ENCODE measurements at regions not wholly inside any gene's neighbourhood (a gene's known extent, or its start where the extent isn't known, plus 50 kb on each side); places are given as distances from the start of the nearest gene placed in this dataset.
"Not testable (repeated sequence)": the region's sequence is repeated elsewhere in the genome, so short reads cannot be mapped to it uniquely, and the experiment has no call there.

GRCh38 chr14:28820677-28821076, 54.1 kb downstream of the FOXG1 start:
- Histone ChIP-seq H3K4me1 (ENCODE audit: control insufficient read depth in 2 of 2, insufficient read depth in 2 of 2, low read length in 2 of 2) (no peaks in the 10 kb centered on the region), H3K27me3 (ENCODE audit: control insufficient read depth in 2 of 2, insufficient read depth in 1 of 2, low read length in 1 of 2) (no peaks in the 10 kb centered on the region), H3K4me3 (ENCODE audit: low read length in 2 of 2) (no peak overlapping the region), H3K9me3 (ENCODE audit: control insufficient read depth in 2 of 2, insufficient read depth in 1 of 2, low read length in 1 of 2) (no peaks in the 10 kb centered on the region), H3K27ac (ENCODE audit: low read depth in 1 of 2, low read length in 1 of 2) (no peak overlapping the region), H3K36me3 (ENCODE audit: control insufficient read depth in 2 of 2, insufficient read depth in 2 of 2, low read length in 1 of 2) (no peaks in the 10 kb centered on the region)
- no peak for DNase-seq (ENCODE audit: low read depth in 6 of 9, low spot score in 9 of 9)
- 80% methylated on average over 1 of the region's 1 CpG for WGBS

GRCh38 chr14:28821993-28822392, 55.4 kb downstream of the FOXG1 start:
- H3K27ac ChIP-seq (ENCODE audit: low read depth in 1 of 2, low read length in 1 of 2): no peak overlapping the region
- no peaks in the 10 kb centered on the region for H3K36me3 ChIP-seq (ENCODE audit: control insufficient read depth in 2 of 2, insufficient read depth in 2 of 2, low read length in 1 of 2)
- H3K27me3 ChIP-seq (ENCODE audit: control insufficient read depth in 2 of 2, insufficient read depth in 1 of 2, low read length in 1 of 2): no peaks in the 10 kb centered on the region

GRCh38 chr14:28823245-28823644, 56.7 kb downstream of the FOXG1 start:
- no peak for DNase-seq (ENCODE audit: low read depth in 6 of 9, low spot score in 9 of 9)
- Histone ChIP-seq H3K4me3 (ENCODE audit: low read length in 2 of 2) (no peak overlapping the region), H3K27ac (ENCODE audit: low read depth in 1 of 2, low read length in 1 of 2) (no peak overlapping the region), H3K36me3 (ENCODE audit: control insufficient read depth in 2 of 2, insufficient read depth in 2 of 2, low read length in 1 of 2) (no peaks in the 10 kb centered on the region), H3K9me3 (ENCODE audit: control insufficient read depth in 2 of 2, insufficient read depth in 1 of 2, low read length in 1 of 2) (no peaks in the 10 kb centered on the region), H3K4me1 (ENCODE audit: control insufficient read depth in 2 of 2, insufficient read depth in 2 of 2, low read length in 2 of 2) (no peaks in the 10 kb centered on the region), H3K27me3 (ENCODE audit: control insufficient read depth in 2 of 2, insufficient read depth in 1 of 2, low read length in 1 of 2) (no peaks in the 10 kb centered on the region)
- 96% methylated on average over 1 of the region's 1 CpG for WGBS

More at GRCh38 chr14:28821993-28822392, 55.4 kb downstream of the FOXG1 start:
- H3K9me3 ChIP-seq (ENCODE audit: control insufficient read depth in 2 of 2, insufficient read depth in 1 of 2, low read length in 1 of 2): no peaks in the 10 kb centered on the region
- H3K4me1 ChIP-seq (ENCODE audit: control insufficient read depth in 2 of 2, insufficient read depth in 2 of 2, low read length in 2 of 2): no peaks in the 10 kb centered on the region
- H3K4me3 ChIP-seq (ENCODE audit: low read length in 2 of 2): no peak overlapping the region
- no peak for DNase-seq (ENCODE audit: low read depth in 6 of 9, low spot score in 9 of 9)

GRCh38 chr14:28830115-28830534, 63.5 kb downstream of the FOXG1 start:
- no peaks in the 10 kb centered on the region for H3K9me3 ChIP-seq (ENCODE audit: control insufficient read depth in 2 of 2, insufficient read depth in 1 of 2, low read length in 1 of 2)
- DNase-seq (ENCODE audit: low read depth in 6 of 9, low spot score in 9 of 9): peak in 1 of 9 donors; percentile 4
- no peaks in the 10 kb centered on the region for H3K36me3 ChIP-seq (ENCODE audit: control insufficient read depth in 2 of 2, insufficient read depth in 2 of 2, low read length in 1 of 2)
- WGBS: 86% methylated on average over 22 of the region's 22 CpGs
- H3K27ac ChIP-seq (ENCODE audit: low read depth in 1 of 2, low read length in 1 of 2): no peak overlapping the region
- H3K4me3 ChIP-seq (ENCODE audit: low read length in 2 of 2): no peak overlapping the region
- H3K27me3 ChIP-seq (ENCODE audit: control insufficient read depth in 2 of 2, insufficient read depth in 1 of 2, low read length in 1 of 2): no peaks in the 10 kb centered on the region
- H3K4me1 ChIP-seq (ENCODE audit: control insufficient read depth in 2 of 2, insufficient read depth in 2 of 2, low read length in 2 of 2): no peaks in the 10 kb centered on the region

- no peaks in the 10 kb centered on the region for H3K9me3 ChIP-seq (ENCODE audit: control insufficient read depth in 2 of 2, insufficient read depth in 1 of 2, low read length in 1 of 2)
- H3K4me1 ChIP-seq (ENCODE audit: control insufficient read depth in 2 of 2, insufficient read depth in 2 of 2, low read length in 2 of 2): no peaks in the 10 kb centered on the region
- no peaks in the 10 kb centered on the region for H3K27me3 ChIP-seq (ENCODE audit: control insufficient read depth in 2 of 2, insufficient read depth in 1 of 2, low read length in 1 of 2)
- no peak overlapping the region for H3K4me3 ChIP-seq (ENCODE audit: low read length in 2 of 2)
- WGBS: 73% methylated on average over 3 of the region's 3 CpGs
- H3K27ac ChIP-seq (ENCODE audit: low read depth in 1 of 2, low read length in 1 of 2): no peak overlapping the region
- no peak for DNase-seq (ENCODE audit: low read depth in 6 of 9, low spot score in 9 of 9)
- no peaks in the 10 kb centered on the region for H3K36me3 ChIP-seq (ENCODE audit: control insufficient read depth in 2 of 2, insufficient read depth in 2 of 2, low read length in 1 of 2)
These were observed 64.5 kb downstream of the FOXG1 start for GRCh38 chr14:28831126-28831525.

- H3K27ac ChIP-seq (ENCODE audit: low read depth in 1 of 2, low read length in 1 of 2); H3K4me3 ChIP-seq (ENCODE audit: low read length in 2 of 2); H3K27me3 ChIP-seq (ENCODE audit: control insufficient read depth in 2 of 2, insufficient read depth in 1 of 2, low read length in 1 of 2); H3K9me3 ChIP-seq (ENCODE audit: control insufficient read depth in 2 of 2, insufficient read depth in 1 of 2, low read length in 1 of 2); DNase-seq (ENCODE audit: low read depth in 6 of 9, low spot score in 9 of 9); H3K36me3 ChIP-seq (ENCODE audit: control insufficient read depth in 2 of 2, insufficient read depth in 2 of 2, low read length in 1 of 2); H3K4me1 ChIP-seq (ENCODE audit: control insufficient read depth in 2 of 2, insufficient read depth in 2 of 2, low read length in 2 of 2): not testable (repeated sequence)
- WGBS: 91% methylated on average over 5 of the region's 5 CpGs
These were observed 76.0 kb downstream of the FOXG1 start for GRCh38 chr14:28842569-28842968.

- H3K27me3 ChIP-seq (ENCODE audit: control insufficient read depth in 2 of 2, insufficient read depth in 1 of 2, low read length in 1 of 2): no peaks in the 10 kb centered on the region
- no peak for DNase-seq (ENCODE audit: low read depth in 6 of 9, low spot score in 9 of 9)
- H3K4me1 ChIP-seq (ENCODE audit: control insufficient read depth in 2 of 2, insufficient read depth in 2 of 2, low read length in 2 of 2): no peaks in the 10 kb centered on the region
- no peaks in the 10 kb centered on the region for H3K9me3 ChIP-seq (ENCODE audit: control insufficient read depth in 2 of 2, insufficient read depth in 1 of 2, low read length in 1 of 2)
- no peak overlapping the region for H3K4me3 ChIP-seq (ENCODE audit: low read length in 2 of 2)
- 84% methylated on average over 2 of the region's 2 CpGs for WGBS
- H3K36me3 ChIP-seq (ENCODE audit: control insufficient read depth in 2 of 2, insufficient read depth in 2 of 2, low read length in 1 of 2): no peaks in the 10 kb centered on the region
- no peak overlapping the region for H3K27ac ChIP-seq (ENCODE audit: low read depth in 1 of 2, low read length in 1 of 2)
These were observed 101.0 kb downstream of the FOXG1 start for GRCh38 chr14:28867571-28867970.

- H3K27me3 ChIP-seq (ENCODE audit: control insufficient read depth in 2 of 2, insufficient read depth in 1 of 2, low read length in 1 of 2): no peaks in the 10 kb centered on the region
- no peak for DNase-seq (ENCODE audit: low read depth in 6 of 9, low spot score in 9 of 9)
- no peak overlapping the region for H3K27ac ChIP-seq (ENCODE audit: low read depth in 1 of 2, low read length in 1 of 2)
- no peaks in the 10 kb centered on the region for H3K4me1 ChIP-seq (ENCODE audit: control insufficient read depth in 2 of 2, insufficient read depth in 2 of 2, low read length in 2 of 2)
- H3K9me3 ChIP-seq (ENCODE audit: control insufficient read depth in 2 of 2, insufficient read depth in 1 of 2, low read length in 1 of 2): no peaks in the 10 kb centered on the region
- H3K4me3 ChIP-seq (ENCODE audit: low read length in 2 of 2): no peak overlapping the region
- 40% methylated on average over 2 of the region's 2 CpGs for WGBS
- H3K36me3 ChIP-seq (ENCODE audit: control insufficient read depth in 2 of 2, insufficient read depth in 2 of 2, low read length in 1 of 2): no peaks in the 10 kb centered on the region
These were observed 103.5 kb downstream of the FOXG1 start for GRCh38 chr14:28870033-28870564.

- H3K4me3 ChIP-seq (ENCODE audit: low read length in 2 of 2): no peak overlapping the region
- H3K4me1 ChIP-seq (ENCODE audit: control insufficient read depth in 2 of 2, insufficient read depth in 2 of 2, low read length in 2 of 2): no peaks in the 10 kb centered on the region
- no peaks in the 10 kb centered on the region for H3K9me3 ChIP-seq (ENCODE audit: control insufficient read depth in 2 of 2, insufficient read depth in 1 of 2, low read length in 1 of 2)
- no peaks in the 10 kb centered on the region for H3K27me3 ChIP-seq (ENCODE audit: control insufficient read depth in 2 of 2, insufficient read depth in 1 of 2, low read length in 1 of 2)
- DNase-seq (ENCODE audit: low read depth in 6 of 9, low spot score in 9 of 9): no peak
- no peaks in the 10 kb centered on the region for H3K36me3 ChIP-seq (ENCODE audit: control insufficient read depth in 2 of 2, insufficient read depth in 2 of 2, low read length in 1 of 2)
- H3K27ac ChIP-seq (ENCODE audit: low read depth in 1 of 2, low read length in 1 of 2): peak overlapping the region in 1 of 2 donors; percentile 26
- WGBS: 67% methylated on average over 3 of the region's 3 CpGs
These were observed 109.5 kb downstream of the FOXG1 start for GRCh38 chr14:28875934-28876571.

Data from thymus (tissue), 11 donors.